GM19351 (cell line): ENCODE measurements at regions not wholly inside any gene's neighbourhood (a gene's known extent, or its start where the extent isn't known, plus 50 kb on each side); places are given as distances from the start of the nearest gene placed in this dataset.
"Not testable (repeated sequence)": the region's sequence is repeated elsewhere in the genome, so short reads cannot be mapped to it uniquely, and the experiment has no call there.

Experiments used
- ATAC-seq: cut with Tn5 transposase; IDR thresholded peaks from one replicate; pipeline ENCODE4 v1.9.1; 2021; ENCODE audit warnings: mild to moderate bottlenecking, moderate library complexity; ENCODE audit not compliant: unreplicated experiment

- not testable (repeated sequence) for ATAC-seq
Observed at GRCh38 chr9:95680306-95680705, 163.5 kb upstream of the PTCH1 start.

GRCh38 chr9:95679874-95680273 is 163.1 kb upstream of the PTCH1 start:
- no peak for ATAC-seq

GRCh38 chr9:95678759-95679158 is 162.0 kb upstream of the PTCH1 start:
- no peak for ATAC-seq

- no peak for ATAC-seq
Observed at GRCh38 chr9:95670122-95670521, 153.4 kb upstream of the PTCH1 start.

- ATAC-seq: no peak
Observed at GRCh38 chr9:95669253-95669652, 152.5 kb upstream of the PTCH1 start.

- no peak for ATAC-seq
Observed at GRCh38 chr9:95667789-95668188, 151.0 kb upstream of the PTCH1 start.

- ATAC-seq: no peak
Observed at GRCh38 chr9:95666785-95667155, 150.0 kb upstream of the PTCH1 start.

GRCh38 chr9:95666096-95666784 is 149.5 kb upstream of the PTCH1 start:
- ATAC-seq: no peak

GRCh38 chr9:95653246-95653645 is 136.5 kb upstream of the PTCH1 start:
- ATAC-seq: no peak

- no peak for ATAC-seq
Observed at GRCh38 chr9:95650720-95651119, 133.9 kb upstream of the PTCH1 start.

- ATAC-seq: no peak
Observed at GRCh38 chr9:95649801-95650213, 133.0 kb upstream of the PTCH1 start.

GRCh38 chr9:95648225-95648624 is 131.5 kb upstream of the PTCH1 start:
- ATAC-seq: no peak

GRCh38 chr9:95645992-95646391 is 129.2 kb upstream of the PTCH1 start:
- no peak for ATAC-seq

GRCh38 chr9:95645579-95645978 is 128.8 kb upstream of the PTCH1 start:
- ATAC-seq: no peak

- no peak for ATAC-seq
Observed at GRCh38 chr9:95644377-95644776, 127.6 kb upstream of the PTCH1 start.

- ATAC-seq: no peak
Observed at GRCh38 chr9:95643619-95644018, 126.8 kb upstream of the PTCH1 start.

GRCh38 chr9:95642189-95642588 is 125.4 kb upstream of the PTCH1 start:
- no peak for ATAC-seq

- no peak for ATAC-seq
Observed at GRCh38 chr9:95641586-95641985, 124.8 kb upstream of the PTCH1 start.

- no peak for ATAC-seq
Observed at GRCh38 chr9:95640336-95640735, 123.6 kb upstream of the PTCH1 start.

- no peak for ATAC-seq
Observed at GRCh38 chr9:95635986-95636671, 119.4 kb upstream of the PTCH1 start.

GRCh38 chr9:95634536-95634935 is 117.8 kb upstream of the PTCH1 start:
- ATAC-seq: no peak

- ATAC-seq: no peak
Observed at GRCh38 chr9:95634114-95634513, 117.3 kb upstream of the PTCH1 start.

GRCh38 chr9:95629585-95629984 is 112.8 kb upstream of the PTCH1 start:
- ATAC-seq: no peak
